ENCODE measurements at regions not wholly inside any gene's neighbourhood (a gene's known extent, or its start where the extent isn't known, plus 50 kb on each side); places are given as distances from the start of the nearest gene placed in this dataset.

DNA sequence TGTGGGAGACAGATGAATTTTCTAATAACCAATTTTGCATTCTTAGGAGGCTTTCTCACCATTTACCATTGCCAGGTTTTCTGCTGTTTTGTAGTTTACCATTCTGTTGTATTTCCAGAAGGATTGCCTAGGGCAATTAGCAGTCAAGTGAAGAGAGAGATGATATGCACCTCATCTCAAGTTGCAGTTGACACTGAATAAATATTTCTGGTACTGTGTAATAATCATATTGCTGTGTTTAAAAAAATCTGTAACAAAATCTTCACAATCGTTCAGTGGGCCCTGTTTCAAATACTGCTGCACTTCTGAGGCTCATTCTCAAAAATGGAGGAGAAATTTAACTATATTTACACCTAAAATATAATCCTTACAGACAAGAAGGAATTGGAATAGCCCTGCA is 706.1 kb upstream of the PTPRD start:
- in situ Hi-C loops (cut with MboI): no loop called here
- Histone ChIP-seq H3K36me3 (ENCODE audit: low read depth) (no peaks in the 10 kb centered on the region), H3K9ac (no peak overlapping the region), H4K20me1 (ENCODE audit: insufficient read depth) (no peaks in the 10 kb centered on the region), H3K9me2 (ENCODE audit: insufficient read depth) (no peaks in the 10 kb centered on the region), H3K9me3 (ENCODE audit: low read depth) (no peaks in the 10 kb centered on the region), H3K4me2 (ENCODE audit: unreplicated experiment) (no peak overlapping the region), H3K27ac (no peak overlapping the region), H3K27me3 (replicated peaks; ENCODE audit: insufficient read depth) (no peaks in the 10 kb centered on the region), H3K79me2 (ENCODE audit: insufficient read depth) (no peaks in the 10 kb centered on the region), H2AFZ (no peak overlapping the region), H3K4me3 (no peak overlapping the region), H3F3A (ENCODE audit: insufficient read depth) (no peaks in the 10 kb centered on the region), H3K4me1 (ENCODE audit: insufficient read depth) (no peaks in the 10 kb centered on the region)
- WGBS, 2 experiments (ENCODE audit: low coverage in 1 of 2, low lambda C conversion rate in 2 of 2, missing lambda C conversion rate in 2 of 2): 0 to 4% methylated on average over 1 of the region's 1 CpG
- TF ChIP-seq EZH2phosphoT487 (IDR thresholded peaks at IDR 0.05; ENCODE audit: insufficient read depth, low read depth): no peak
- TF ChIP-seq EZH2 (IDR thresholded peaks at IDR 0.05; ENCODE audit: insufficient read depth, poor library complexity, severe bottlenecking): no peak
- DNase-seq: no peak

DNA sequence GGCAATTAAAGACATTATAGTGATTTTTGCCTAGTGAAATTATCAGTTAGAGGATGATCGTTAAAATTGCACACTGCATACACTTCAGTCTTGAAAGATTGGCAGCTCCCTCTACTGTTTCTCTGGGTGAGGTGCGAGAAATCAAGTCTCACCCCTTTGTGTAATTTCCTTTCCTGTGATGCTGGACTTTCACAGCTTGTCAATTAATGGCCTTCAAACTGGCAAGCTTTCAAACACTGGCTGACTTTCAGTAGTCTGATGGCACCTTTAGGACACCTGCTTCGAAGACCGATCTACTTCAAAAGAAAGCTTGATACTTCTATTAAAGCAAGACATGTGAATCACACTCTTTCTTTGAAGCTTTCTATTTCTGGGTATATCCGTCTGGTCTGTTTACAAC is 706.7 kb upstream of the PTPRD start:
- H2AFZ ChIP-seq: no peak overlapping the region
- H3K4me1 ChIP-seq (ENCODE audit: insufficient read depth): no peaks in the 10 kb centered on the region
- no peaks in the 10 kb centered on the region for H3K27me3 ChIP-seq (replicated peaks; ENCODE audit: insufficient read depth)
- H3K9me3 ChIP-seq (ENCODE audit: low read depth): no peaks in the 10 kb centered on the region
- H3K36me3 ChIP-seq (ENCODE audit: low read depth): no peaks in the 10 kb centered on the region
- no peak overlapping the region for H3K27ac ChIP-seq
- H3K79me2 ChIP-seq (ENCODE audit: insufficient read depth): no peaks in the 10 kb centered on the region
- H4K20me1 ChIP-seq (ENCODE audit: insufficient read depth): no peaks in the 10 kb centered on the region
- WGBS, 2 experiments (ENCODE audit: low coverage in 1 of 2, low lambda C conversion rate in 2 of 2, missing lambda C conversion rate in 2 of 2): 3% methylated on average over 5 of the region's 5 CpGs
- TF ChIP-seq EZH2 (IDR thresholded peaks at IDR 0.05; ENCODE audit: insufficient read depth, poor library complexity, severe bottlenecking) (no peak), EZH2phosphoT487 (IDR thresholded peaks at IDR 0.05; ENCODE audit: insufficient read depth, low read depth) (no peak)
- no peaks in the 10 kb centered on the region for H3K9me2 ChIP-seq (ENCODE audit: insufficient read depth)
- no peaks in the 10 kb centered on the region for H3F3A ChIP-seq (ENCODE audit: insufficient read depth)
- in situ Hi-C loops (cut with MboI): no loop called here
- peak; percentile 0 for DNase-seq
- H3K9ac ChIP-seq: no peak overlapping the region
- H3K4me2 ChIP-seq (ENCODE audit: unreplicated experiment): no peak overlapping the region
- no peak overlapping the region for H3K4me3 ChIP-seq

DNA sequence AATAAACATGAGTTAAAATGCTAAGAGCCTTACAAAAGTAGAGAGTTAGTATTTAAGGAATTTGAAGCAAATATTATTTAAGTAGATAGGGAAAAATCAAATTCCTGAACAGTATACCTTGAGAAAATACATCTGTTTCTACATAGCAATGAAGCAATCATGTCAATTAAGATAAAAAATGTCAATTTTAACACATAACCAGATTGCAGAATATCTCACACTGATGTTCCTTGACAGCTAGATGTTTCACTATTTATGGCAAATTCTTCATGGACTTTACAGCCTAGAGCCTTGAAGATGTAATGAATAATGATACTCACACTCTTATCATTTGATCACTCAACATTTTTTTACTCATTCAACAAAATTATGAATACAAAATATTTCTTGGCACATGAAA is 708.2 kb upstream of the PTPRD start:
- Histone ChIP-seq H2AFZ (no peak overlapping the region), H3K9me3 (ENCODE audit: low read depth) (no peaks in the 10 kb centered on the region), H3K9ac (no peak overlapping the region), H3K4me2 (ENCODE audit: unreplicated experiment) (no peak overlapping the region), H3F3A (ENCODE audit: insufficient read depth) (no peaks in the 10 kb centered on the region), H3K27me3 (replicated peaks; ENCODE audit: insufficient read depth) (no peaks in the 10 kb centered on the region), H3K4me3 (no peak overlapping the region), H4K20me1 (ENCODE audit: insufficient read depth) (no peaks in the 10 kb centered on the region), H3K4me1 (ENCODE audit: insufficient read depth) (no peaks in the 10 kb centered on the region), H3K9me2 (ENCODE audit: insufficient read depth) (no peaks in the 10 kb centered on the region), H3K79me2 (ENCODE audit: insufficient read depth) (no peaks in the 10 kb centered on the region), H3K27ac (no peak overlapping the region), H3K36me3 (ENCODE audit: low read depth) (no peaks in the 10 kb centered on the region)
- TF ChIP-seq EZH2 (IDR thresholded peaks at IDR 0.05; ENCODE audit: insufficient read depth, poor library complexity, severe bottlenecking) (no peak), EZH2phosphoT487 (IDR thresholded peaks at IDR 0.05; ENCODE audit: insufficient read depth, low read depth) (no peak)
- no peak for DNase-seq
- in situ Hi-C loops (cut with MboI): no loop called here

DNA sequence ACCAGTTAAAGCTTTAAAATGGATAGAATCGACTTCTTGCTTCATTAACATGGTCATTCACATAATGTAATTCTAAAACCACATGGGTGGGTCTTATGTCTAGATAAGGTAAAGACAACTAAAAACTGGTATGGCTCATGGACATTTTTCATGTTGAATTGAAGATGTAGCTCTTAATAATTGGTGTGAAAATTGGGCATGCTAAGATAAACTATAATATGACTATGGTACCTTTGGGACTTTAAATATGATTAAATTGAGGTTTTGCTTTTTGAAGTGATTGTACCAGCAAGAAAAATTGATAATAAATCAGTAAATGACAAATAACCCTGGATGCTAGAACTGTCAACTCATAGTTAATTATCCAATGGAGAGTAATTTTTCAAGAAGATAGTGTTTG is 710.7 kb upstream of the PTPRD start:
- Histone ChIP-seq H3K9me3 (ENCODE audit: low read depth) (no peaks in the 10 kb centered on the region), H4K20me1 (ENCODE audit: insufficient read depth) (no peaks in the 10 kb centered on the region), H2AFZ (no peak overlapping the region), H3K79me2 (ENCODE audit: insufficient read depth) (no peaks in the 10 kb centered on the region), H3K4me3 (no peak overlapping the region), H3K4me1 (ENCODE audit: insufficient read depth) (no peaks in the 10 kb centered on the region), H3K4me2 (ENCODE audit: unreplicated experiment) (no peak overlapping the region), H3F3A (ENCODE audit: insufficient read depth) (no peaks in the 10 kb centered on the region), H3K9me2 (ENCODE audit: insufficient read depth) (no peaks in the 10 kb centered on the region), H3K27me3 (replicated peaks; ENCODE audit: insufficient read depth) (no peaks in the 10 kb centered on the region), H3K9ac (no peak overlapping the region), H3K36me3 (ENCODE audit: low read depth) (no peaks in the 10 kb centered on the region), H3K27ac (no peak overlapping the region)
- in situ Hi-C loops (cut with MboI): no loop called here
- 4 to 6% methylated on average over 1 of the region's 1 CpG for WGBS, 2 experiments (ENCODE audit: low coverage in 1 of 2, low lambda C conversion rate in 2 of 2, missing lambda C conversion rate in 2 of 2)
- no peak for DNase-seq
- TF ChIP-seq EZH2phosphoT487 (IDR thresholded peaks at IDR 0.05; ENCODE audit: insufficient read depth, low read depth): no peak
- TF ChIP-seq EZH2 (IDR thresholded peaks at IDR 0.05; ENCODE audit: insufficient read depth, poor library complexity, severe bottlenecking): no peak

DNA sequence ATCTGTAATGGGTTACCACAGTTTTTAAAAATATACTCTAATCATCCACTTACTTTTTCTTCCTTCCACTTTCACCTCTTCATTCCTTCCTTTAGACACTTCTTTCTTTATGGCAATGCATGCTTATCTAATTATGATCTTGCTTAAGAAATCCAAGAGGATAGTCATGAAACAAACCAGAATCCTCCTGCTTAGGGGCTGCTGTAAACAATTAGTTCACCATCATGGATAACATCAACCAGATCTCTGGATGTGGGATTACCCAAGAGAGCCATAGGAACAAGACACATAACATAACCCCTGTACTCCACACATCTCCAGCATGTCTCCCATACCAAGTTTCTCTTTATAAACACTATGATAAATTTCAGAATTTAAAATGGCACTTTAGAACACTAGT is 713.4 kb upstream of the PTPRD start:
- Histone ChIP-seq H3K4me3 (no peak overlapping the region), H3K9me3 (ENCODE audit: low read depth) (no peaks in the 10 kb centered on the region), H2AFZ (no peak overlapping the region), H3K4me2 (ENCODE audit: unreplicated experiment) (no peak overlapping the region), H4K20me1 (ENCODE audit: insufficient read depth) (no peaks in the 10 kb centered on the region), H3K79me2 (ENCODE audit: insufficient read depth) (no peaks in the 10 kb centered on the region), H3F3A (ENCODE audit: insufficient read depth) (no peaks in the 10 kb centered on the region), H3K27ac (no peak overlapping the region), H3K9ac (no peak overlapping the region), H3K9me2 (ENCODE audit: insufficient read depth) (no peaks in the 10 kb centered on the region), H3K36me3 (ENCODE audit: low read depth) (no peaks in the 10 kb centered on the region), H3K4me1 (ENCODE audit: insufficient read depth) (no peaks in the 10 kb centered on the region), H3K27me3 (replicated peaks; ENCODE audit: insufficient read depth) (no peaks in the 10 kb centered on the region)
- no peak for TF ChIP-seq EZH2phosphoT487 (IDR thresholded peaks at IDR 0.05; ENCODE audit: insufficient read depth, low read depth)
- TF ChIP-seq EZH2 (IDR thresholded peaks at IDR 0.05; ENCODE audit: insufficient read depth, poor library complexity, severe bottlenecking): no peak
- in situ Hi-C loops (cut with MboI): no loop called here
- no peak for DNase-seq

All from GM23248 (cell line).